Activated CD4-positive, alpha-beta T cell treated with anti-CD3 and anti-CD28 coated beads, Interleukin-2, amount 10 ng/mL, durations not matched to agents 7 days and 5 days (primary cell): ENCODE measurements at regions not wholly inside any gene's neighbourhood (a gene's known extent, or its start where the extent isn't known, plus 50 kb on each side); places are given as distances from the start of the nearest gene placed in this dataset.
"Not testable (repeated sequence)": the region's sequence is repeated elsewhere in the genome, so short reads cannot be mapped to it uniquely, and the experiment has no call there.

Experiments
- CTCF ChIA-PET: fragments of 350-600 bp; sonication (Branson Sonifier 250); formaldehyde crosslinking; loops from one replicate; lab custom pipeline; 2021; ENCODE audit warnings: antibody characterized with exemption; lab: Charles Lee
- POLR2A ChIA-PET: fragments of 350-600 bp; sonication (Branson Sonifier 250); formaldehyde crosslinking; loops from one replicate; lab custom pipeline; 2021; ENCODE audit warnings: antibody characterized with exemption; lab: Charles Lee
- DNase-seq: peaks from one replicate; pipeline ENCODE4 v3.0.0-alpha.2; 2020
- H3K27ac Mint-ChIP-seq: one replicate; pipeline ENCODE4 v1.8.0; 2021; ENCODE audit warnings: mild to moderate bottlenecking, moderate library complexity, mixed read lengths
- H3K27me3 Mint-ChIP-seq: one replicate; pipeline ENCODE4 v1.8.0; 2021; ENCODE audit warnings: mixed read lengths
- H3K36me3 Mint-ChIP-seq: one replicate; pipeline ENCODE4 v1.8.0; 2021; ENCODE audit warnings: low read depth, mixed read lengths
- H3K4me1 Mint-ChIP-seq: one replicate; pipeline ENCODE4 v1.8.0; 2021; ENCODE audit warnings: mixed read lengths
- H3K4me3 Mint-ChIP-seq: one replicate; pipeline ENCODE4 v1.8.0; 2021; ENCODE audit warnings: mild to moderate bottlenecking, moderate library complexity, mixed read lengths
- H3K9me3 Mint-ChIP-seq: one replicate; pipeline ENCODE4 v1.8.0; 2021; ENCODE audit warnings: mixed read lengths

GRCh38 chr7:33793616-33794015, 111.7 kb upstream of the BMPER start:
- no peaks in the 10 kb centered on the region for H3K4me1 Mint-ChIP-seq
- H3K4me3 Mint-ChIP-seq, result no peak overlapping the region
- H3K36me3 Mint-ChIP-seq, result no peaks in the 10 kb centered on the region
- no peak for DNase-seq
- ChIA-PET POLR2A (no interaction called here), CTCF (no interaction called here)
- no peak overlapping the region for H3K27ac Mint-ChIP-seq
- H3K9me3 Mint-ChIP-seq, result no peaks in the 10 kb centered on the region
- no peaks in the 10 kb centered on the region for H3K27me3 Mint-ChIP-seq

GRCh38 chr7:33794419-33794818, 110.9 kb upstream of the BMPER start:
- no peak overlapping the region for H3K4me3 Mint-ChIP-seq
- CTCF ChIA-PET, result no interaction called here
- H3K36me3 Mint-ChIP-seq, result no peaks in the 10 kb centered on the region
- POLR2A ChIA-PET, result no interaction called here
- H3K27me3 Mint-ChIP-seq, result no peaks in the 10 kb centered on the region
- H3K9me3 Mint-ChIP-seq, result no peaks in the 10 kb centered on the region
- DNase-seq, result no peak
- H3K27ac Mint-ChIP-seq, result no peak overlapping the region
- no peaks in the 10 kb centered on the region for H3K4me1 Mint-ChIP-seq

- Mint-ChIP-seq H3K4me1 (no peaks in the 10 kb centered on the region), H3K9me3 (no peaks in the 10 kb centered on the region), H3K27ac (no peak overlapping the region), H3K27me3 (no peaks in the 10 kb centered on the region), H3K36me3 (no peaks in the 10 kb centered on the region), H3K4me3 (no peak overlapping the region)
- no peak for DNase-seq
- ChIA-PET CTCF (no interaction called here), POLR2A (no interaction called here)
These were observed 110.4 kb upstream of the BMPER start for GRCh38 chr7:33794959-33795358.

- no peaks in the 10 kb centered on the region for H3K36me3 Mint-ChIP-seq
- H3K4me1 Mint-ChIP-seq, result no peaks in the 10 kb centered on the region
- no peaks in the 10 kb centered on the region for H3K9me3 Mint-ChIP-seq
- H3K4me3 Mint-ChIP-seq, result no peak overlapping the region
- ChIA-PET CTCF (no interaction called here), POLR2A (interaction anchor here (0.6 kb wide), 1 partner anchor 99 kb away, joined by 3 read pairs; no protein-coding TSS in a partner anchor)
- H3K27ac Mint-ChIP-seq, result no peak overlapping the region
- DNase-seq, result no peak
- no peaks in the 10 kb centered on the region for H3K27me3 Mint-ChIP-seq
These were observed 108.8 kb upstream of the BMPER start for GRCh38 chr7:33796538-33796937.

- DNase-seq, H3K27ac Mint-ChIP-seq, H3K27me3 Mint-ChIP-seq, CTCF ChIA-PET, H3K9me3 Mint-ChIP-seq, H3K4me3 Mint-ChIP-seq, H3K36me3 Mint-ChIP-seq, H3K4me1 Mint-ChIP-seq, POLR2A ChIA-PET: not testable (repeated sequence)
These were observed 107.8 kb upstream of the BMPER start for GRCh38 chr7:33797512-33797911.

GRCh38 chr7:33798686-33799325, 106.5 kb upstream of the BMPER start:
- H3K9me3 Mint-ChIP-seq, result no peaks in the 10 kb centered on the region
- no peak overlapping the region for H3K27ac Mint-ChIP-seq
- H3K4me1 Mint-ChIP-seq, result no peaks in the 10 kb centered on the region
- no peaks in the 10 kb centered on the region for H3K36me3 Mint-ChIP-seq
- no peaks in the 10 kb centered on the region for H3K27me3 Mint-ChIP-seq
- DNase-seq, result no peak
- no peak overlapping the region for H3K4me3 Mint-ChIP-seq
- ChIA-PET CTCF (no interaction called here), POLR2A (no interaction called here)

GRCh38 chr7:33799766-33800165, 105.6 kb upstream of the BMPER start:
- Mint-ChIP-seq H3K4me1 (no peaks in the 10 kb centered on the region), H3K4me3 (no peak overlapping the region), H3K27ac (no peak overlapping the region), H3K27me3 (no peaks in the 10 kb centered on the region), H3K9me3 (no peaks in the 10 kb centered on the region), H3K36me3 (no peaks in the 10 kb centered on the region)
- POLR2A ChIA-PET, result no interaction called here
- CTCF ChIA-PET, result no interaction called here
- no peak for DNase-seq

- Mint-ChIP-seq H3K27ac (no peak overlapping the region), H3K27me3 (no peaks in the 10 kb centered on the region), H3K4me3 (no peak overlapping the region), H3K36me3 (no peaks in the 10 kb centered on the region), H3K9me3 (no peaks in the 10 kb centered on the region), H3K4me1 (no peaks in the 10 kb centered on the region)
- ChIA-PET POLR2A (no interaction called here), CTCF (no interaction called here)
- DNase-seq, result no peak
These were observed 102.7 kb upstream of the BMPER start for GRCh38 chr7:33802600-33802999.

- Mint-ChIP-seq H3K36me3 (no peaks in the 10 kb centered on the region), H3K4me3 (no peak overlapping the region), H3K4me1 (no peaks in the 10 kb centered on the region), H3K9me3 (no peaks in the 10 kb centered on the region), H3K27ac (no peak overlapping the region), H3K27me3 (no peaks in the 10 kb centered on the region)
- DNase-seq, result no peak
- POLR2A ChIA-PET, result no interaction called here
- CTCF ChIA-PET, result no interaction called here
These were observed 101.1 kb upstream of the BMPER start for GRCh38 chr7:33804140-33804660.

- no peaks in the 10 kb centered on the region for H3K9me3 Mint-ChIP-seq
- no peak overlapping the region for H3K4me3 Mint-ChIP-seq
- ChIA-PET POLR2A (no interaction called here), CTCF (no interaction called here)
- no peaks in the 10 kb centered on the region for H3K27me3 Mint-ChIP-seq
- H3K4me1 Mint-ChIP-seq, result no peaks in the 10 kb centered on the region
- DNase-seq, result no peak
- no peaks in the 10 kb centered on the region for H3K36me3 Mint-ChIP-seq
- no peak overlapping the region for H3K27ac Mint-ChIP-seq
These were observed 99.6 kb upstream of the BMPER start for GRCh38 chr7:33805630-33806233.

GRCh38 chr7:33806298-33807154, 98.8 kb upstream of the BMPER start:
- Mint-ChIP-seq H3K4me1 (no peaks in the 10 kb centered on the region), H3K4me3 (no peak overlapping the region), H3K27ac (no peak overlapping the region), H3K36me3 (no peaks in the 10 kb centered on the region), H3K27me3 (no peaks in the 10 kb centered on the region), H3K9me3 (no peaks in the 10 kb centered on the region)
- DNase-seq, result no peak
- ChIA-PET POLR2A (no interaction called here), CTCF (no interaction called here)

GRCh38 chr7:33807155-33807530, 98.2 kb upstream of the BMPER start:
- Mint-ChIP-seq H3K9me3 (no peaks in the 10 kb centered on the region), H3K27me3 (no peaks in the 10 kb centered on the region), H3K27ac (no peak overlapping the region), H3K4me1 (no peaks in the 10 kb centered on the region), H3K4me3 (no peak overlapping the region), H3K36me3 (no peaks in the 10 kb centered on the region)
- POLR2A ChIA-PET, result no interaction called here
- DNase-seq, result no peak
- CTCF ChIA-PET, result no interaction called here
